ENCODE measurements at regions not wholly inside any gene's neighbourhood (a gene's known extent, or its start where the extent isn't known, plus 50 kb on each side); places are given as distances from the start of the nearest gene placed in this dataset.
"Not testable (repeated sequence)": the region's sequence is repeated elsewhere in the genome, so short reads cannot be mapped to it uniquely, and the experiment has no call there.

GRCh38 chr4:97239667-97239997 lies 903.6 kb downstream of the STPG2 start:
- POLR2A ChIA-PET: no interaction called here
- no peak overlapping the region for H3K4me3 Mint-ChIP-seq
- H3K9me3 Mint-ChIP-seq: peaks cover 0 to 25% (median 3%) of the 10 kb centered on the region in 9 donors
- H3K27ac Mint-ChIP-seq: no peak overlapping the region
- DNase-seq (no peak), ATAC-seq (no peak)
- H3K27me3 Mint-ChIP-seq: no peaks in the 10 kb centered on the region
- no peaks in the 10 kb centered on the region for H3K4me1 Mint-ChIP-seq
- H3K36me3 Mint-ChIP-seq: no peaks in the 10 kb centered on the region

GRCh38 chr4:97252615-97253154 lies 890.6 kb downstream of the STPG2 start:
- H3K4me3 Mint-ChIP-seq: no peak overlapping the region
- no peak for ATAC-seq
- H3K4me1 Mint-ChIP-seq: no peaks in the 10 kb centered on the region
- peaks cover 0 to 3% (median 0%) of the 10 kb centered on the region in 3 donors for H3K36me3 Mint-ChIP-seq
- H3K9me3 Mint-ChIP-seq: peaks cover 1 to 16% (median 8%) of the 10 kb centered on the region in 9 donors
- POLR2A ChIA-PET: no interaction called here
- DNase-seq: no peak
- H3K27me3 Mint-ChIP-seq: no peaks in the 10 kb centered on the region
- no peak overlapping the region for H3K27ac Mint-ChIP-seq

- POLR2A ChIA-PET: no interaction called here
- H3K4me3 Mint-ChIP-seq: no peak overlapping the region
- no peaks in the 10 kb centered on the region for H3K27me3 Mint-ChIP-seq
- H3K27ac Mint-ChIP-seq: no peak overlapping the region
- no peaks in the 10 kb centered on the region for H3K4me1 Mint-ChIP-seq
- H3K36me3 Mint-ChIP-seq: peaks cover 0 to 5% (median 0%) of the 10 kb centered on the region in 3 donors
- ATAC-seq (no peak), DNase-seq (no peak)
- H3K9me3 Mint-ChIP-seq: peaks cover 0 to 11% (median 8%) of the 10 kb centered on the region in 9 donors
Observed at GRCh38 chr4:97262769-97263168, 880.5 kb downstream of the STPG2 start.

DNA sequence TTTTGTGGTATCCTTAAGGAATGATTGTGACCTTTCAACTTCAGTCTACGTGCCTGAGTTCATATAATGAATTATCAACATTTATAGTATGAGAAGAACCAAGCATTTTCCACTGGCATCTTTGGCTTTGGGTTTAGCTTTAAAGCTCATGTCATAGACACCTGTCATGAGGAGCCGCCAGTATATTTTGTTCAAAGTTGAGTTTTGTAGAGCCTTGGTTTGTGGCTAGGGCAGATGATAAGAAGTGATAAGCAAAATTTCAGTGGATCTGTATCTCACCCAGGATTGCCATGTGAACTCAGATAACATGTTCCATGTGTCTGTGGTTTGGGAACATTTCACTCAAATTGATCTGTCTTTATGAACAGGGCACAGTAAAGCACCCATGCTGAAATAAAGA lies 873.2 kb downstream of the STPG2 start:
- DNase-seq (no peak), ATAC-seq (no peak)
- no peak overlapping the region for H3K27ac Mint-ChIP-seq
- peaks cover 1 to 26% (median 5%) of the 10 kb centered on the region in 9 donors for H3K9me3 Mint-ChIP-seq
- H3K27me3 Mint-ChIP-seq: no peaks in the 10 kb centered on the region
- H3K4me3 Mint-ChIP-seq: no peak overlapping the region
- H3K4me1 Mint-ChIP-seq: no peaks in the 10 kb centered on the region
- POLR2A ChIA-PET: no interaction called here
- no peaks in the 10 kb centered on the region for H3K36me3 Mint-ChIP-seq

DNA sequence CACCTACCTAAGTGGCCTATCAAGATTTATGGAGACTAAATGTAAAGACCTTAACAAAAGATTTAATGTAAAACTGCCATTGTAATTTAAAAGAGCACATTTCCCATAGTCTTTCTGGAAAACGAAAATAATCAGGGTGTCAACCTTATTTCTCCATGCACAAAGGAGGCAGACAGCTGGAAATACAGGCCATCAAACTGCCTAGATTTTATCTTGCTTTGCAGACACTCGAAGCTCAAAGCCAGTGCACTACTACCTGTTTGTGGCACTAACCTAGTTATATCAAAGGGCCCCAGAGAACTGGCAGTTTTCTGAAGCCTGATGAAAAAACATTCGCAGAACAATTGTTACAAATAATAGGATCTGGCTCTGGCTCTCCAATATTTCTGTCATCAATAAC lies 863.9 kb downstream of the STPG2 start:
- Mint-ChIP-seq H3K9me3 (peaks cover 0 to 30% (median 13%) of the 10 kb centered on the region in 9 donors), H3K27me3 (no peaks in the 10 kb centered on the region)
- POLR2A ChIA-PET: no interaction called here

GRCh38 chr4:97300561-97300960 lies 842.7 kb downstream of the STPG2 start:
- H3K4me1 Mint-ChIP-seq: no peaks in the 10 kb centered on the region
- no peak overlapping the region for H3K27ac Mint-ChIP-seq
- no peak overlapping the region for H3K4me3 Mint-ChIP-seq
- DNase-seq (no peak), ATAC-seq (no peak)
- H3K27me3 Mint-ChIP-seq: no peaks in the 10 kb centered on the region
- H3K36me3 Mint-ChIP-seq: no peaks in the 10 kb centered on the region
- peaks cover 7 to 40% (median 15%) of the 10 kb centered on the region in 9 donors for H3K9me3 Mint-ChIP-seq
- POLR2A ChIA-PET: no interaction called here

More for the DNA sequence above, 863.9 kb downstream of the STPG2 start:
- no peak overlapping the region for H3K27ac Mint-ChIP-seq
- DNase-seq: no peak
- H3K4me3 Mint-ChIP-seq: no peak overlapping the region
- no peaks in the 10 kb centered on the region for H3K4me1 Mint-ChIP-seq
- H3K36me3 Mint-ChIP-seq: no peaks in the 10 kb centered on the region
- no peak for ATAC-seq

DNA sequence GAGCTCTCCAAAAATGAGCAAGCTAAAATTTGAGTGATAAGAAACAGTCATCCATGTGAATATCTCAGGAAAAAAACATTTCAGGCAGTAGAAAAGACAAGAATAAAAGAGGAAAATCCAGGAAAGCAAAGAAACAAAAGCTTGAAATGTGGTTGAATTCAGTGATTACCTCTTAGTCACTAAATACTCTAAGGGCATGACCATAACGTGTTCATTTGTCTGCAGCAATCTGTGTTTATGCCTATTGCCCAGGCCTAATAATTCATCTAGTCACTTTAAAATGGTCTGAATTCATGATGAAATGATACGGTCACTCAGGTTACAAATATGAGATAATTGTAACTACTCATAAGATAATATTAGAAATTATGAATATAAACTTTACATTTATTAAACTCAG lies 837.9 kb downstream of the STPG2 start:
- no peak overlapping the region for H3K27ac Mint-ChIP-seq
- DNase-seq (no peak), ATAC-seq (no peak)
- peaks cover 5 to 31% (median 10%) of the 10 kb centered on the region in 9 donors for H3K9me3 Mint-ChIP-seq
- H3K27me3 Mint-ChIP-seq: no peaks in the 10 kb centered on the region
- POLR2A ChIA-PET: no interaction called here
- no peak overlapping the region for H3K4me3 Mint-ChIP-seq
- no peaks in the 10 kb centered on the region for H3K4me1 Mint-ChIP-seq
- H3K36me3 Mint-ChIP-seq: no peaks in the 10 kb centered on the region

GRCh38 chr4:97309121-97309520 lies 834.2 kb downstream of the STPG2 start:
- no peaks in the 10 kb centered on the region for H3K27me3 Mint-ChIP-seq
- no peak overlapping the region for H3K27ac Mint-ChIP-seq
- DNase-seq (no peak), ATAC-seq (no peak)
- H3K4me3 Mint-ChIP-seq: no peak overlapping the region
- no peaks in the 10 kb centered on the region for H3K36me3 Mint-ChIP-seq
- peaks cover 0 to 13% (median under 1%) of the 10 kb centered on the region in 9 donors for H3K9me3 Mint-ChIP-seq
- POLR2A ChIA-PET: no interaction called here
- no peaks in the 10 kb centered on the region for H3K4me1 Mint-ChIP-seq

DNA sequence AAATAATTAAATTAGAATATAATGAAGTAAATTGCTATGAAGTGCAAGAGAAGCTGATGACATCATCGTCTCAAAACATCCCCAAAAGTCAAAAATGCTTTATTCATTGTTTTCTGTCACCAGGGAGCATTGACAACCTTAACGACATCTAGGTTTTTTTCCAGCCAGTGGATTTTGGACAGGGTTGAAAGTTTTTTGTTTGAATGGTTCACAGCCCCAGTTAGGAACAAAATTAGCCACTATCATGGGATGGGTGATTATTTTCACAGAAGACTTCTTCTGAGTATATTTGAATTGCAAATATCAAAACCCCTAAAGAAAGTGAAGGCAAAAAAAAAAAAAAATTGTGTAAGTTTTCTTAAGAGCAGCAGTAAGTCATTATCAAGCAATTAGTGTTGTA lies 826.1 kb downstream of the STPG2 start:
- POLR2A ChIA-PET: no interaction called here

GRCh38 chr4:97317671-97318070 lies 825.6 kb downstream of the STPG2 start:
- no peak overlapping the region for H3K27ac Mint-ChIP-seq
- no peaks in the 10 kb centered on the region for H3K4me1 Mint-ChIP-seq
- H3K27me3 Mint-ChIP-seq: no peaks in the 10 kb centered on the region
- ATAC-seq (no peak), DNase-seq (no peak)
- H3K36me3 Mint-ChIP-seq: no peaks in the 10 kb centered on the region
- H3K9me3 Mint-ChIP-seq: peaks cover 0 to 20% (median 3%) of the 10 kb centered on the region in 9 donors
- H3K4me3 Mint-ChIP-seq: no peak overlapping the region
- POLR2A ChIA-PET: no interaction called here

More for the DNA sequence above, 826.1 kb downstream of the STPG2 start:
- Mint-ChIP-seq H3K27me3 (no peaks in the 10 kb centered on the region), H3K4me1 (no peaks in the 10 kb centered on the region), H3K27ac (no peak overlapping the region), H3K36me3 (no peaks in the 10 kb centered on the region), H3K9me3 (peaks cover 0 to 19% (median 3%) of the 10 kb centered on the region in 9 donors), H3K4me3 (no peak overlapping the region)
- DNase-seq (no peak), ATAC-seq (no peak)

GRCh38 chr4:97325751-97326150 lies 817.5 kb downstream of the STPG2 start:
- DNase-seq, H3K27ac Mint-ChIP-seq, ATAC-seq, POLR2A ChIA-PET, H3K27me3 Mint-ChIP-seq, H3K4me3 Mint-ChIP-seq, H3K36me3 Mint-ChIP-seq, H3K4me1 Mint-ChIP-seq: not testable (repeated sequence)
- peaks cover 0 to 22% (median 5%) of the 10 kb centered on the region in 9 donors for H3K9me3 Mint-ChIP-seq

- Mint-ChIP-seq H3K27me3 (peaks cover 0 to 2% (median 0%) of the 10 kb centered on the region in 5 donors), H3K4me1 (no peaks in the 10 kb centered on the region), H3K27ac (no peak overlapping the region), H3K4me3 (no peak overlapping the region), H3K36me3 (no peaks in the 10 kb centered on the region), H3K9me3 (peaks cover 0 to 20% (median 2%) of the 10 kb centered on the region in 9 donors)
- ATAC-seq: no peak
- POLR2A ChIA-PET: no interaction called here
- DNase-seq: no peak
Observed at GRCh38 chr4:97330917-97331316, 812.4 kb downstream of the STPG2 start.

- H3K4me1 Mint-ChIP-seq: no peaks in the 10 kb centered on the region
- peaks cover 0 to 2% (median 0%) of the 10 kb centered on the region in 5 donors for H3K27me3 Mint-ChIP-seq
Observed at GRCh38 chr4:97334348-97334747, 808.9 kb downstream of the STPG2 start.

GRCh38 chr4:97349468-97350186 lies 793.6 kb downstream of the STPG2 start:
- H3K9me3 Mint-ChIP-seq: peaks cover 2 to 8% (median 6%) of the 10 kb centered on the region in 9 donors
- H3K4me1 Mint-ChIP-seq: no peaks in the 10 kb centered on the region
- POLR2A ChIA-PET: no interaction called here
- no peak overlapping the region for H3K27ac Mint-ChIP-seq
- H3K4me3 Mint-ChIP-seq: no peak overlapping the region
- H3K27me3 Mint-ChIP-seq: no peaks in the 10 kb centered on the region
- DNase-seq (no peak), ATAC-seq (no peak)
- H3K36me3 Mint-ChIP-seq: no peaks in the 10 kb centered on the region

More at GRCh38 chr4:97334348-97334747, 808.9 kb downstream of the STPG2 start:
- POLR2A ChIA-PET: no interaction called here
- Mint-ChIP-seq H3K36me3 (peaks cover 0 to 27% (median 0%) of the 10 kb centered on the region in 3 donors), H3K9me3 (peaks cover 12 to 34% (median 17%) of the 10 kb centered on the region in 9 donors), H3K4me3 (no peak overlapping the region), H3K27ac (no peak overlapping the region)
- ATAC-seq (no peak), DNase-seq (no peak)

Measured in naive thymus-derived CD8-positive, alpha-beta T cell (primary cell).